ENCODE measurements at regions not wholly inside any gene's neighbourhood (a gene's known extent, or its start where the extent isn't known, plus 50 kb on each side); places are given as distances from the start of the nearest gene placed in this dataset.

DNA sequence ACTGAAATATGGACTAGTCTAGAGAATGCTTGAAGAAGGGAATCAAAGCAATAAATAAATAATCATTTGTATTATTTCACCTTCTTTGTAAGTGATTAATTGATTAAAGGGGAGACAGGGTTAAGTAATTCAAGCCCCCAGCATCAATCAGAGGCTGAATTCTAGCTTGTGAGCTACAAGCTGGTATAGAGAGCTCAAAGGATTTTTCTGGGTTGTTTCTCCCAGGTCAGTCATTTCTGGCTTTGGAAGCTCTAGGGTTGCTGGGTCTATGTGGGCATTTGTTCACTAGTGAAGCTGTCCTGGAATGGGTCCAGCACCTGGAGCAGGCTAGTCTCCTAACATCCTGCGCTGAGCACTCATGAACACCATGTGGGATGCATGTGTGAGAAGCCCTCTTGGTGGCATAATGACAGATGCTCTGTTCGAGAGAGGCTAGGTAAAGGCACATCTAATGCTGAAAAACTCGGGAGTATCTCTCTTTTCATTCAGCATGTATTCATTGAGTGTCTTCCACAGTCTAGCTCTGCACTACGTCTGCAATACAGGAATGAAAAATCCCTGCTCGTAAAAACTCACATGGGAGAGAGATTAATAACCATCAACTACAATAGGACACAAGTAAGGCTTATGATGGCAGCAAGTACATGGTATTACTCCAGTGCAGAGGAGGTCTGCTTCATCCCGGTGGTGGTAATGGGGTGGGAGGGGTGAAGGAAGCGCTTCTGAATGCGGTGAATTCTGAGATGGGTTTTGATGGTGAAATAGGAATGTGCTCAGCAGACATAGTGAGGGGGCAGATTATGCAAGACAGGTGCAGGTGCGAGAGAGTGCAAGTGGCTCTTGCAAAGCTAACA, 68.0 kb upstream of the NRP1 start:
- TF ChIP-seq EZH2 (IDR thresholded peaks at IDR 0.05; ENCODE audit: insufficient read depth, poor library complexity, severe bottlenecking): no peak
- no peak for TF ChIP-seq EZH2phosphoT487 (IDR thresholded peaks at IDR 0.05; ENCODE audit: insufficient read depth, low read depth)
- Histone ChIP-seq H3K4me1 (ENCODE audit: insufficient read depth) (no peaks in the 10 kb centered on the region), H3K36me3 (ENCODE audit: low read depth) (no peaks in the 10 kb centered on the region), H3K79me2 (ENCODE audit: insufficient read depth) (no peaks in the 10 kb centered on the region), H3K9ac (no peak overlapping the region), H4K20me1 (ENCODE audit: insufficient read depth) (no peaks in the 10 kb centered on the region), H3K4me3 (no peak overlapping the region), H3K9me2 (ENCODE audit: insufficient read depth) (no peaks in the 10 kb centered on the region), H3F3A (ENCODE audit: insufficient read depth) (no peaks in the 10 kb centered on the region), H3K27me3 (replicated peaks; ENCODE audit: insufficient read depth) (no peaks in the 10 kb centered on the region), H3K27ac (no peak overlapping the region), H2AFZ (no peak overlapping the region), H3K9me3 (ENCODE audit: low read depth) (no peaks in the 10 kb centered on the region), H3K4me2 (ENCODE audit: unreplicated experiment) (no peak overlapping the region)
- in situ Hi-C loops (cut with MboI): no loop called here
- DNase-seq: no peak
- WGBS, 2 experiments (ENCODE audit: low coverage in 1 of 2, low lambda C conversion rate in 2 of 2, missing lambda C conversion rate in 2 of 2): 65 to 67% methylated on average over 9 of the region's 9 CpGs

- no peak overlapping the region for H3K27ac ChIP-seq
- no peaks in the 10 kb centered on the region for H3K9me3 ChIP-seq (ENCODE audit: low read depth)
- H3K4me1 ChIP-seq (ENCODE audit: insufficient read depth): no peaks in the 10 kb centered on the region
- H3F3A ChIP-seq (ENCODE audit: insufficient read depth): no peaks in the 10 kb centered on the region
- no peaks in the 10 kb centered on the region for H3K36me3 ChIP-seq (ENCODE audit: low read depth)
- 24 to 28% methylated on average over 2 of the region's 2 CpGs for WGBS, 2 experiments (ENCODE audit: low coverage in 1 of 2, low lambda C conversion rate in 2 of 2, missing lambda C conversion rate in 2 of 2)
- H3K9me2 ChIP-seq (ENCODE audit: insufficient read depth): no peaks in the 10 kb centered on the region
- no peak for DNase-seq
- TF ChIP-seq EZH2phosphoT487 (IDR thresholded peaks at IDR 0.05; ENCODE audit: insufficient read depth, low read depth) (no peak), EZH2 (IDR thresholded peaks at IDR 0.05; ENCODE audit: insufficient read depth, poor library complexity, severe bottlenecking) (no peak)
- in situ Hi-C loops (cut with MboI): no loop called here
- no peaks in the 10 kb centered on the region for H3K27me3 ChIP-seq (replicated peaks; ENCODE audit: insufficient read depth)
- H4K20me1 ChIP-seq (ENCODE audit: insufficient read depth): no peaks in the 10 kb centered on the region
- no peaks in the 10 kb centered on the region for H3K79me2 ChIP-seq (ENCODE audit: insufficient read depth)
- no peak overlapping the region for H2AFZ ChIP-seq
- H3K4me2 ChIP-seq (ENCODE audit: unreplicated experiment): no peak overlapping the region
- no peak overlapping the region for H3K9ac ChIP-seq
- H3K4me3 ChIP-seq: no peak overlapping the region
Measured at GRCh38 chr10:33401300-33401699, 66.8 kb upstream of the NRP1 start.

GRCh38 chr10:33398796-33399195, 64.3 kb upstream of the NRP1 start:
- Histone ChIP-seq H3K4me2 (ENCODE audit: unreplicated experiment) (no peak overlapping the region), H3K36me3 (ENCODE audit: low read depth) (no peaks in the 10 kb centered on the region), H3K9me2 (ENCODE audit: insufficient read depth) (no peaks in the 10 kb centered on the region), H3K4me1 (ENCODE audit: insufficient read depth) (no peaks in the 10 kb centered on the region), H3K27me3 (replicated peaks; ENCODE audit: insufficient read depth) (no peaks in the 10 kb centered on the region), H2AFZ (no peak overlapping the region), H3F3A (ENCODE audit: insufficient read depth) (no peaks in the 10 kb centered on the region), H3K9ac (no peak overlapping the region), H4K20me1 (ENCODE audit: insufficient read depth) (no peaks in the 10 kb centered on the region), H3K9me3 (ENCODE audit: low read depth) (no peaks in the 10 kb centered on the region), H3K4me3 (no peak overlapping the region), H3K27ac (no peak overlapping the region), H3K79me2 (ENCODE audit: insufficient read depth) (no peaks in the 10 kb centered on the region)
- in situ Hi-C loops (cut with MboI): no loop called here
- 88% methylated on average over 5 of the region's 5 CpGs for WGBS, 2 experiments (ENCODE audit: low coverage in 1 of 2, low lambda C conversion rate in 2 of 2, missing lambda C conversion rate in 2 of 2)
- no peak for DNase-seq
- no peak for TF ChIP-seq EZH2phosphoT487 (IDR thresholded peaks at IDR 0.05; ENCODE audit: insufficient read depth, low read depth)
- no peak for TF ChIP-seq EZH2 (IDR thresholded peaks at IDR 0.05; ENCODE audit: insufficient read depth, poor library complexity, severe bottlenecking)

DNA sequence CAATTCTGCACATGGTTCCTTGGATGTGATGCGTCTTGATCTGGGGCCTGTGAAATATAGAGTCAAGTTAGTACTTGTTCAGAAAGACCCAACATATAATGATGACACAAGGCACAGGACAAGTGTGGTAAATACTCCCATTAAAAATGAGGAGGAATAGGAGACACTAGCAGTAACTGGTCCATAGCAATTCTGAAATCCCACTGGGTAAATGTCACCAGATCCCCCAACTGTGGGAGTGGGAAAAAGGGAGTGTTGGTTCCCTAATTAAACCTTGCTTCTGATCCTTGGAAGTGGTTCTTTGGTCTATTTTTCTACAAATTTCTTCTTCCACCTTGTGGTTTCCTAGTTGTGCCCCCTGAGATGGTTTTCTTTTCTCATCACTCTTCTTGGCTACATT, 62.5 kb upstream of the NRP1 start:
- H4K20me1 ChIP-seq (ENCODE audit: insufficient read depth): no peaks in the 10 kb centered on the region
- H3K9ac ChIP-seq: no peak overlapping the region
- DNase-seq: no peak
- H3K27ac ChIP-seq: no peak overlapping the region
- 42 to 63% methylated on average over 1 of the region's 1 CpG for WGBS, 2 experiments (ENCODE audit: low coverage in 1 of 2, low lambda C conversion rate in 2 of 2, missing lambda C conversion rate in 2 of 2)
- H3K27me3 ChIP-seq (replicated peaks; ENCODE audit: insufficient read depth): no peaks in the 10 kb centered on the region
- no peak overlapping the region for H3K4me2 ChIP-seq (ENCODE audit: unreplicated experiment)
- in situ Hi-C loops (cut with MboI): no loop called here
- no peaks in the 10 kb centered on the region for H3K79me2 ChIP-seq (ENCODE audit: insufficient read depth)
- H3K4me1 ChIP-seq (ENCODE audit: insufficient read depth): no peaks in the 10 kb centered on the region
- no peaks in the 10 kb centered on the region for H3K9me3 ChIP-seq (ENCODE audit: low read depth)
- TF ChIP-seq EZH2phosphoT487 (IDR thresholded peaks at IDR 0.05; ENCODE audit: insufficient read depth, low read depth): no peak
- no peak for TF ChIP-seq EZH2 (IDR thresholded peaks at IDR 0.05; ENCODE audit: insufficient read depth, poor library complexity, severe bottlenecking)
- no peak overlapping the region for H2AFZ ChIP-seq
- H3K4me3 ChIP-seq: no peak overlapping the region
- no peaks in the 10 kb centered on the region for H3K9me2 ChIP-seq (ENCODE audit: insufficient read depth)
- no peaks in the 10 kb centered on the region for H3K36me3 ChIP-seq (ENCODE audit: low read depth)
- H3F3A ChIP-seq (ENCODE audit: insufficient read depth): no peaks in the 10 kb centered on the region
